GM21737 (cell line): ENCODE measurements at regions not wholly inside any gene's neighbourhood (a gene's known extent, or its start where the extent isn't known, plus 50 kb on each side); places are given as distances from the start of the nearest gene placed in this dataset.
A peak's percentile ranks its signal among the peaks of the same experiment; 100 is the strongest.

ENCODE experiments used
- ATAC-seq: cut with Tn5 transposase; IDR thresholded peaks from one replicate; pipeline ENCODE4 v1.9.1; 2021; ENCODE audit warnings: mild to moderate bottlenecking, moderate library complexity; ENCODE audit not compliant: unreplicated experiment

- no peak for ATAC-seq
These were observed 256.4 kb downstream of the DLEU7 start for GRCh38 chr13:50587115-50587514.

DNA sequence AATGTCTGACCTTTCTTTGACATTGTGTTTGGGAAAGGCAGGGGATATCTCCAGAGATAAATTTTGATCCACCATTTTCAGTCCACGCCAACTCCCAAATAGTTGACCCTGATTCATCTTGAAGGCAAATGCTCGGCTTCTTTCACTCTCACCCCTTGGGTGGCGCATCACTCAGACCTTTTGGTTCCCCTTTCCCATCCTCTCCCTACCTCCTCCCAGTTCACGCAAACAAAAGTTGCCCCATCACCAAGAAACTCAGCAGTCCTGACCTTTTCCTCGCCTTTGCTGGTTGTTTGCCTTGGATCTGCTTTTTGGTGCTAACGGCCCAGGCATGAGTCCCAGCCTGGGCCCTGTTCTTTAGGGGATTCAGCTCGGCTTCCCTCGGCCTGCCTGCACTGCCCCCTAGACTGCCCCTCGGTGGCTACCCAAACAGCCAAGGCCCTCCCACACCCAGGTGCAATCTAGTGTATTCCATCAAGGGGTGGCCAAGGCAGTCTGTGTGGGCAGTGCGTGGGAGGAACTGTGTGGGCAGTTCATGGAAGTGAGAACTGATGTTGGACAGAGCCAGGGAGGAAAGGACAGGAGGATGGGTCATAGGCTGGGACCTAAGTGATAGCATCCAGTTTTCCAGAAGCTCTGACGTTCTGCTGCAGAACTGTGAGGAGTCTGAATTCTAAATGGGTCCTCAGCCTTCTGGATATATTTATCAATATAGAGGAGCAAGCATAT, 255.7 kb downstream of the DLEU7 start:
- no peak for ATAC-seq

DNA sequence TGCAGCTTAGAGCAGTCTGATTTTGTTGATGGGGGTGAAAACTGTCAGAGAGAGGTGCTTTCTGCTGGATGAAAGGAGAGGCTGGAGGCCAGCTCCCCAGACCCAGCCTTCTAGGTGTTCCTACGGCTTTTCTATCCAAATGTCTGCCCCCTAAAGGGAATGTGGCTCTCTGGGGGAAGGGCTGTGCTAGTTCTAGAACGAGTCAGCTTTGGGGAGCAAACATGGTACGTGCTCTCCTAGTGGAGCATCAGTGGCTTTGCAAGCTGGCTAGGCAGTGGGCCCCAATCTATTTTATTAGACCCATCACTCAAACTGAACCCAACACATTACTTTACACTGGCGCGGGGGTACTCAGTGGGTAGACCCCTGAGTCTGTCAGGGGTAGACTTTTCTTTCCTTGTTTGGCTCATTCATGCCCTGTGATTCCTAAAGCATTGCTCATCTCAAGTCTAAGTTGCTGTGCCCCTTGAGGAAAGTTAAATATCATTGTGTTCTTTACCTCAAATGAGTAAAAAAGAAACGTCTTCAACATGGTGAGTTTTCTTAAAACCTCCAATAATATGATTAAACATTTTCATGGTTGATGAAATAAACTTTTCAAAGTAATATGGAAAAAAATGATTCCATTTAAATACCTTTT, 254.9 kb downstream of the DLEU7 start:
- ATAC-seq: no peak

GRCh38 chr13:50589139-50589538, 254.4 kb downstream of the DLEU7 start:
- no peak for ATAC-seq

DNA sequence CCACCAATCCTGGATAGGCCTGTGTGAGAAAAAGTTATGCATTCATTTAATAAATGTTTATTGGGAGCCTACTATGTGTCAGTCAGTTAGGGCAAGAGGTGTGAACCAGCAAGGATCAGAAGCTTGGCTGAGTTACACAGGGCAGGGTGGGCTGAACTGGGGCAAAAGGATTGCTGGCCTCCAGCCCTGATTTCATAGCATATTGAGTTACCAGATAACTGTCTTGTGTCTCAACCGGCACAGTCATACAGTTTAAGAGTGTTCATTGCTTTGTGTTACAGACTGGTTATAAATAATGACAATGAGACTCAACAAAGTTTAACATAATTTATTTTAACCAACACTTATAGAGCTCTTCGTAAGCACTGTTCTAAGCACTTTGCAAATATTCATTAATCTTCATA, 253.8 kb downstream of the DLEU7 start:
- ATAC-seq: no peak

- no peak for ATAC-seq
These were observed 250.9 kb downstream of the DLEU7 start for GRCh38 chr13:50592412-50593155.

DNA sequence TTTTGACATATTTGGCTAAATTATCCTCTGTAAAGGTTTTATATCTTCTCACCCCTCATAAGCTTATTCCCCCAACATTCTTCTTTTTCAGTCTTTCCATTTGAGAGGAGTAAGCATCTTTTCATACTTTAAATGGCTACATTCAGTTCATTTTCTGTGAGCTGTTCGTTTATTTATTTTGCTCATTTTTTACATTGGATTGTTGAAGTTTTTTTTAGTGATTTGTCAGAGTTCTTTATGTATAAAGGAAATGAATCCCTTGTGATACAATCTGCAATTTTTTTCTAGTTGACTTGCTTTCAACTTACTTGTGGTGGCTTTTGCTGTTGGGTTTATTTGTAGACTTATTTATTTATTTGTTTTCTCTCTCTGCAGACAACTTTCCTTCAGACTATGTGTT, 250.3 kb downstream of the DLEU7 start:
- ATAC-seq: no peak

DNA sequence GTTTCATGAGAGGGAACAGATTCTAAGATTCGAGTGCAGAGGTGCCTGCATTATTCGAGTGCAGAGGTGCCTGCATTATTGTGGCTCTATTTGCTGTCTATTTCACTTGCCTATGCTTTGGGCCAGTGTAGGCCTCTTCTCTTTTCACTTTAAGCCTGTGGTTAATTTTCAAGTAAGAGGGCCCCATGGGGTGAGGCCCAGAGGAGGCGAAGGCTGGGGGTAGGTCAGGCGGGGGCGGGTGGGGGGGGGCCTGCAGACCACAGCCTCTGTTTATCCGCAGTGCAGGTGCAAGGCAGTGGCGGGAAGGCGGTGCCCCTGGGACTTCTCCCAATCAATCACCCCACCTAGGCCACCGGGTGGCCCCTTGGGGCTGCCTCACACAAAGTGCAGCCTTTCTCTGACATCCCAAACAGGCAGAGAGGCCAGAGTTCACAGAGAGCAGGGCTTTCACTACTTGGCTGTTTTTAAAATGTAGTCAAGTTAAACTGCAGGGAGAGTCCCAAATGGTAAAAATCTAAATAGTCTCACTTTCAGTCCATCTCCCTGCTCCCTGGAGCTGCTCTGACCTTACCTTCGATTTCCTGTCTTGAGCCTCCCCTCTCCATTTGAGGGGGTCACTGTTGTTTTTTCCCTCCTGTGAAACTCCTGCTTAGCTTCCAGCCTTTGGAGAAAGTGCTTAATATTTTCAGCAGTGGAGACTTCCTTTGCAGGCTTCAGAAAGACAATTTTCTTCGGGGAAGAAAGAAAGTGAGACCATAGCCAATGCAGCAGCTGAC, 249.0 kb downstream of the DLEU7 start:
- peak; percentile 77 for ATAC-seq

GRCh38 chr13:50595196-50595595, 248.3 kb downstream of the DLEU7 start:
- ATAC-seq: no peak

GRCh38 chr13:50596156-50596555, 247.3 kb downstream of the DLEU7 start:
- ATAC-seq: no peak

GRCh38 chr13:50596776-50597203, 246.7 kb downstream of the DLEU7 start:
- ATAC-seq: no peak

- ATAC-seq: peak; percentile 40
These were observed 245.2 kb downstream of the DLEU7 start for GRCh38 chr13:50598338-50598737.

DNA sequence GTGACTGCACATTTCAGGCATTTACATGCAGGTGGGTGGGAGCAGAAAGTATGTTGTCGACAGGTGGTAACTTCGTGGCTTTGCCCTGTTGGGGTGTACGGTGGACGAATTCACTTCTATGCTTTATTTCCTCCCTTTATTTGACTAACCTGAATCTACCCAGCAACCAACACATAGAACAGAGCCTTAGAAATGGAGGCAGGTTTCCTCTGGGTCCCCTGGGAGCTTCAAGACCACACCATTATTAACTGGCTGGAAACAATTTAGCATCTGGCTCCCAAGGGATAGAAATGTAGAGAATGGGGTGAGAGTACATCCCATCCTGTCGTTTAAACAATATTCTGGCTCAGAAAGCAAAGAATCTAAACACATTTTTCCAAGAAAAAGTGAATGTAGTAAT, 244.4 kb downstream of the DLEU7 start:
- ATAC-seq: no peak

GRCh38 chr13:50599927-50600326, 243.6 kb downstream of the DLEU7 start:
- no peak for ATAC-seq

DNA sequence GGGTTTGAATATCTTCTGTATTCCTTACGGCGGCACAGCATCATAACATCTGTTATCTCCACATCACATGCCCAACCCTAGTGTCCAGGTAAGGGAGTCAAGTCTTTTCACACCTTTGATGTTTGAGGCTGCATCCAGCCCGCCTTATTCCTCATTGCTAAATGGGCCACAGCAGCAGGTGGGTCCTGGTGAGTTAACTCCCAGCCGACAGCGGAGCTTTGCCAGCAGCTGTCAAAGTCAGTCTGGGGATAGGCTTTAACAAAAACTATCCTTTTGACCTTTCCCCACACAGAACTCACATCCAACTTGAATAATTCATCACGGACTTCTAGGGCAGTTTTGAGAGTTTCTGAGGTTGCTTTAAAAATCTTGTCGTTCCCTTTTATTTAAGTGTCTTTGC, 235.1 kb downstream of the DLEU7 start:
- ATAC-seq: no peak

GRCh38 chr13:50609011-50609410, 234.5 kb downstream of the DLEU7 start:
- ATAC-seq: no peak

DNA sequence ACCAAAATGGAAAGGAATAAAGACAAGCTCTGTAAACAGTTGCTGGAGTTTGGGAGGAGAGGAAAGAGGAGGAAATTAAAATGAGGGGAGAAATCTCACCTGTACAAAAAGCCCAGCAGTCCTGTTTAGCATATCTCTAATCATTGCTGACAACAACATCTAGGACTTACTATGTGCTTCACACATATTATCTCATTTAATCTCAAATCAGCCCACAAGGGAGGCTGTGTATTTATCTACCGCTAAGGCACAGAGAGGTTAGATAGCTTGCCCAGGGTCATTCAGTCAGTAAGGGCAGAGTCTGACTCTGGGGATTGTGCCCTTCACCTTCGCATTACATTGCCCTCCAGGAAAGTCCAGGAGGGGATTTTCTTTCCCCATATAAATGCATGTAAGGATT, 233.3 kb downstream of the DLEU7 start:
- ATAC-seq: no peak

- ATAC-seq: no peak
These were observed 232.2 kb downstream of the DLEU7 start for GRCh38 chr13:50611117-50611781.

GRCh38 chr13:50612717-50613116, 230.8 kb downstream of the DLEU7 start:
- no peak for ATAC-seq

GRCh38 chr13:50613356-50613831, 230.1 kb downstream of the DLEU7 start:
- ATAC-seq: no peak

DNA sequence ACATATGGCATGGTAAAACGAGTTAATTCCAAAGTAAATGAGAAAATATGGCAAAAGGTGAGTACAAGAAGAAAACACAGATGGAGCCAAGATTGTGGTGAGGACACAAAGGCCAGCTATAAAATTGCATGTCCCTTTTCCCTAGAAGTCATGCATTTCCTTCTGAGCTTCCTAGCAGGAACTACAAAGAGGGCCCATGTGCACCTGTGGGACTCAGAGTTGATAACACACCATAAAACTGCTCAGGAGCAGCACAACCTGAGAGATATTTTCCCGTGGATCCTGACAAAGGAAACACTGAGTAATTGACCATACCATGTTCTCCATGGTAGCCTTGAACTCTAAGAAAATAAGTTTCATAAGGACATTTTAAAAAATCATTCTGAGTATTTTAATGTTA, 228.3 kb downstream of the DLEU7 start:
- no peak for ATAC-seq
